ENCODE measurements at regions not wholly inside any gene's neighbourhood (a gene's known extent, or its start where the extent isn't known, plus 50 kb on each side); places are given as distances from the start of the nearest gene placed in this dataset.

GRCh38 chr20:63137851-63138415 lies 78.0 kb downstream of the YTHDF1 start:
- TF ChIP-seq CTCF (IDR thresholded peaks at IDR 0.05; ENCODE audit: insufficient read depth, low read length, poor library complexity, severe bottlenecking), result no peak
- TF ChIP-seq EZH2phosphoT487 (conservative IDR thresholded peaks at IDR 0.05; ENCODE audit: low read length), result no peak
